GM12891 (cell line): ENCODE measurements at regions not wholly inside any gene's neighbourhood (a gene's known extent, or its start where the extent isn't known, plus 50 kb on each side); places are given as distances from the start of the nearest gene placed in this dataset.

Source experiments
- POLR2A ChIP-seq: IDR thresholded peaks from 2 replicates; pipeline ENCODE4 v1.6.1; 2011; ENCODE audit warnings: low read depth, low read length, control low read depth
- POLR2AphosphoS5 ChIP-seq: IDR thresholded peaks from 2 replicates; pipeline ENCODE4 v1.6.1; 2011; ENCODE audit warnings: low read depth, low read length, control low read depth
- POU2F2 ChIP-seq: IDR thresholded peaks from 2 replicates; pipeline ENCODE4 v1.6.1; 2011; ENCODE audit warnings: low read depth, mild to moderate bottlenecking, control low read depth, low read length, moderate library complexity
- SPI1 ChIP-seq: IDR thresholded peaks from 2 replicates; pipeline ENCODE4 v1.6.1; 2011; ENCODE audit warnings: low read depth, low read length, control low read depth
- TAF1 ChIP-seq: IDR thresholded peaks from 2 replicates; pipeline ENCODE4 v1.6.1; 2011; ENCODE audit warnings: low read depth, low read length, control low read depth

- no peak for TF ChIP-seq POLR2A
- TF ChIP-seq POLR2AphosphoS5, result no peak
- no peak for TF ChIP-seq TAF1
- TF ChIP-seq SPI1, result no peak
- TF ChIP-seq POU2F2, result no peak
These were observed 158.0 kb downstream of the PALM2AKAP2 start for GRCh38 chr9:109937861-109938453.
